ENCODE measurements at regions not wholly inside any gene's neighbourhood (a gene's known extent, or its start where the extent isn't known, plus 50 kb on each side); places are given as distances from the start of the nearest gene placed in this dataset.
A peak's percentile ranks its signal among the peaks of the same experiment; 100 is the strongest.

DNA sequence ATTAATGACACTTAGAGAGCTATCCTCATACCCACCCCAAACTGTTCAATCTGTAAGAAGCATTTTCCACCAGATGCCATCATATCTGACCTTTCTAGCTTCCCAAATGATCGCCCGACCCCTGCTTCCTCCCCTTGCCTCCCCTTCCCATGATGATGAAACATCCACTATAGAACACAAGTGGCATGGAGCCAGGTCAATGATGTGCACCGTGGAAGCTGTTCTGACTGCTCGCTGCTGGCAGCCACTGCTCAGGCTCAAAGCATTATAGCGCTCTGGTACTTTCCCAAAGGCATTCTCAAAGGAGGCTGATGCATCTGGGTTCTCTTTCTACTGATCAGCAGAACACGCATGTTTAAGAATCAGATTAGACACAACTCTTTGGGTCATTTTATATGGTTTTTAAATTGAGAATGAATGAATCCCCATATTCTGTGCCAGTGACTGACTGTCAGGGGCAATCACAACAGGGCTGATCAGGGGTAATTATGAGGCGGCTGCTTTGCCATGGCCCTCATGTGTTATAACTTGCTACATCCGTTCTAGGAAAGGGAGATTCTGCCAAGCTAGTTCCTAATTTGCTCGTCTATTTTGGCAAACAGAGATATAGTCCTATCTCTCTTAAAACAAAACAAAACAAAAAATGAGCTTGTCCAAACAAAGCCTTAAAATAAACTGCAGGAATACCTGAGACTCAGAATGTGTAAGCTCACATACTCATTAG, 343.7 kb downstream of the ENC1 start:
- H3K36me3 ChIP-seq (ENCODE audit: control insufficient read depth, insufficient read depth, low read length): no peaks in the 10 kb centered on the region
- no peak overlapping the region for H3K4me3 ChIP-seq (ENCODE audit: low read depth, low read length)
- DNase-seq (ENCODE audit: low read depth) (peak; percentile 49), FAIRE-seq (no peak)
- TF ChIP-seq, protein P1, sequence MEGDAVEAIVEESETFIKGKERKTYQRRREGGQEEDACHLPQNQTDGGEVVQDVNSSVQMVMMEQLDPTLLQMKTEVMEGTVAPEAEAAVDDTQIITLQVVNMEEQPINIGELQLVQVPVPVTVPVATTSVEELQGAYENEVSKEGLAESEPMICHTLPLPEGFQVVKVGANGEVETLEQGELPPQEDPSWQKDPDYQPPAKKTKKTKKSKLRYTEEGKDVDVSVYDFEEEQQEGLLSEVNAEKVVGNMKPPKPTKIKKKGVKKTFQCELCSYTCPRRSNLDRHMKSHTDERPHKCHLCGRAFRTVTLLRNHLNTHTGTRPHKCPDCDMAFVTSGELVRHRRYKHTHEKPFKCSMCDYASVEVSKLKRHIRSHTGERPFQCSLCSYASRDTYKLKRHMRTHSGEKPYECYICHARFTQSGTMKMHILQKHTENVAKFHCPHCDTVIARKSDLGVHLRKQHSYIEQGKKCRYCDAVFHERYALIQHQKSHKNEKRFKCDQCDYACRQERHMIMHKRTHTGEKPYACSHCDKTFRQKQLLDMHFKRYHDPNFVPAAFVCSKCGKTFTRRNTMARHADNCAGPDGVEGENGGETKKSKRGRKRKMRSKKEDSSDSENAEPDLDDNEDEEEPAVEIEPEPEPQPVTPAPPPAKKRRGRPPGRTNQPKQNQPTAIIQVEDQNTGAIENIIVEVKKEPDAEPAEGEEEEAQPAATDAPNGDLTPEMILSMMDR (IDR thresholded peaks at IDR 0.05; ENCODE audit: insufficient read depth, low read length, severe bottlenecking): no peak
- no peaks in the 10 kb centered on the region for H3K27me3 ChIP-seq (ENCODE audit: control insufficient read depth, insufficient read depth, low read length)

DNA sequence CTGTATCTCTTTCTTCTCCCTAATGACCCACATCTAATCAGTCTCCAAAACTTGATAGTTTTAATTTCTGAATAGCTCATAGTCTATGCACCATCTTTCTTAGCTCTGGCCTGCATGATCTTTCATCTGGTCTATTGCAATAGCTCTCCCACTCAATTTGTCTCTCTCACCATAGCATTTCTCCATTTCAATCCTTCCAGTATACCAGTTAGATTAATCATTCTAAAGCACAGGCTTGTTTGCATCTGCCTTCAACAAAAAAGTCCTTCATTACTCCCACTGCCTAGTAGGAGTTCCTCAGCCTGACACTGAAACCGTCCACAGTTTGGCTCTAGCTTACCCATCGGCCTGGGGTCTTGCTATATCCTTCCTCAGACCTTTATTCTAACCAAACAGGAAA, 344.9 kb downstream of the ENC1 start:
- no peaks in the 10 kb centered on the region for H3K27me3 ChIP-seq (ENCODE audit: control insufficient read depth, insufficient read depth, low read length)
- H3K4me3 ChIP-seq (ENCODE audit: low read depth, low read length): no peak overlapping the region
- no peak for FAIRE-seq
- TF ChIP-seq, protein P1 (IDR thresholded peaks at IDR 0.05; ENCODE audit: insufficient read depth, low read length, severe bottlenecking): no peak
- no peak for DNase-seq (ENCODE audit: low read depth)
- no peaks in the 10 kb centered on the region for H3K36me3 ChIP-seq (ENCODE audit: control insufficient read depth, insufficient read depth, low read length)

GRCh38 chr5:74295141-74295540, 345.4 kb downstream of the ENC1 start:
- TF ChIP-seq, protein P1 (IDR thresholded peaks at IDR 0.05; ENCODE audit: insufficient read depth, low read length, severe bottlenecking): no peak
- H3K4me3 ChIP-seq (ENCODE audit: low read depth, low read length): no peak overlapping the region
- FAIRE-seq (peak; percentile 43), DNase-seq (ENCODE audit: low read depth) (no peak)
- H3K27me3 ChIP-seq (ENCODE audit: control insufficient read depth, insufficient read depth, low read length): no peaks in the 10 kb centered on the region
- H3K36me3 ChIP-seq (ENCODE audit: control insufficient read depth, insufficient read depth, low read length): no peaks in the 10 kb centered on the region

- TF ChIP-seq, protein P1 (IDR thresholded peaks at IDR 0.05; ENCODE audit: insufficient read depth, low read length, severe bottlenecking): no peak
- Histone ChIP-seq H3K36me3 (ENCODE audit: control insufficient read depth, insufficient read depth, low read length) (no peaks in the 10 kb centered on the region), H3K4me3 (ENCODE audit: low read depth, low read length) (no peak overlapping the region), H3K27me3 (ENCODE audit: control insufficient read depth, insufficient read depth, low read length) (no peaks in the 10 kb centered on the region)
- peak; percentile 47 for FAIRE-seq
- DNase-seq (ENCODE audit: low read depth): no peak
These were observed 346.3 kb downstream of the ENC1 start for GRCh38 chr5:74294231-74294705.

DNA sequence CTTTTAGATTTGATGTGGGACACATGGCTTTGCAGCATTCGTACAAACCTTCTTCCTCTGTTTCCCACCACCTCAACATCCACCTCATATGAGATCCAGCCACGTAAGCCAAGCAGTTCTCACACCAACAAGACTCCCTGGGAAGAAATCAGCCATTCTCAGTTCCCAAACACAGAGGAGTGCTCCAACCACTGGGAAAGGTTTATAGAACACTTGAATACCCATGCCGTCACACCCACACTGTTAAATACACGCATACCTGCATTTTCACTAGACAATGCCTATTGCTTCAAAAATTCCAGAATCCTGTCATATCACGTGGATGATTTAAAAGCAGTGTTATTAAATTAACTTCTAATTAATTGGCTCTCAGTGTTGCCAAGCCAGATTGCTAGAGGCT, 347.3 kb downstream of the ENC1 start:
- TF ChIP-seq, protein P1 (IDR thresholded peaks at IDR 0.05; ENCODE audit: insufficient read depth, low read length, severe bottlenecking): no peak
- FAIRE-seq (no peak), DNase-seq (ENCODE audit: low read depth) (no peak)
- no peaks in the 10 kb centered on the region for H3K27me3 ChIP-seq (ENCODE audit: control insufficient read depth, insufficient read depth, low read length)
- no peaks in the 10 kb centered on the region for H3K36me3 ChIP-seq (ENCODE audit: control insufficient read depth, insufficient read depth, low read length)
- no peak overlapping the region for H3K4me3 ChIP-seq (ENCODE audit: low read depth, low read length)

Measured in bronchial epithelial cell (primary cell).